GM19035 (cell line): ENCODE measurements at regions not wholly inside any gene's neighbourhood (a gene's known extent, or its start where the extent isn't known, plus 50 kb on each side); places are given as distances from the start of the nearest gene placed in this dataset.
"Not testable (repeated sequence)": the region's sequence is repeated elsewhere in the genome, so short reads cannot be mapped to it uniquely, and the experiment has no call there.

ENCODE experiments used
- ATAC-seq: cut with Tn5 transposase; IDR thresholded peaks from one replicate; pipeline ENCODE4 v1.9.1; 2021; ENCODE audit not compliant: unreplicated experiment

GRCh38 chr5:135279328-135279727, 119.7 kb downstream of the MACROH2A1 start:
- no peak for ATAC-seq

GRCh38 chr5:135276151-135276550, 122.9 kb downstream of the MACROH2A1 start:
- no peak for ATAC-seq

GRCh38 chr5:135273212-135273611, 125.8 kb downstream of the MACROH2A1 start:
- no peak for ATAC-seq

GRCh38 chr5:135272311-135272805, 126.7 kb downstream of the MACROH2A1 start:
- no peak for ATAC-seq

GRCh38 chr5:135271533-135272310, 127.3 kb downstream of the MACROH2A1 start:
- ATAC-seq = no peak

- ATAC-seq = no peak
These were observed 129.1 kb downstream of the MACROH2A1 start for GRCh38 chr5:135269931-135270421.

GRCh38 chr5:135269199-135269598, 129.8 kb downstream of the MACROH2A1 start:
- no peak for ATAC-seq

GRCh38 chr5:135266975-135267374, 132.1 kb downstream of the MACROH2A1 start:
- no peak for ATAC-seq

GRCh38 chr5:135266303-135266635, 132.8 kb downstream of the MACROH2A1 start:
- no peak for ATAC-seq

GRCh38 chr5:135265497-135266302, 133.3 kb downstream of the MACROH2A1 start:
- no peak for ATAC-seq

GRCh38 chr5:135264451-135265440, 134.3 kb downstream of the MACROH2A1 start:
- no peak for ATAC-seq

GRCh38 chr5:135263022-135263668, 135.9 kb downstream of the MACROH2A1 start:
- no peak for ATAC-seq

- no peak for ATAC-seq
These were observed 136.7 kb downstream of the MACROH2A1 start for GRCh38 chr5:135262364-135262763.

GRCh38 chr5:135260108-135260507, 138.9 kb downstream of the MACROH2A1 start:
- ATAC-seq = not testable (repeated sequence)

- ATAC-seq = no peak
These were observed 143.4 kb downstream of the MACROH2A1 start for GRCh38 chr5:135255461-135256178.

- no peak for ATAC-seq
These were observed 144.8 kb downstream of the MACROH2A1 start for GRCh38 chr5:135254183-135254582.

GRCh38 chr5:135253601-135254178, 145.3 kb downstream of the MACROH2A1 start:
- ATAC-seq = no peak

- ATAC-seq = no peak
These were observed 147.9 kb downstream of the MACROH2A1 start for GRCh38 chr5:135251093-135251492.

- no peak for ATAC-seq
These were observed 148.4 kb downstream of the MACROH2A1 start for GRCh38 chr5:135250671-135251070.
